K562 (cell line): ENCODE measurements at regions not wholly inside any gene's neighbourhood (a gene's known extent, or its start where the extent isn't known, plus 50 kb on each side); places are given as distances from the start of the nearest gene placed in this dataset.

ENCODE experiments used
- ATAC-seq: fragments of 200-7000 bp; cut with Tn5 transposase; 3 replicates; pipeline ENCODE4 v1.9.1; 2020; ENCODE audit warnings: moderate library complexity
- BruUV-seq: library from RNA; stranded (reverse); fragments of 400-500 nt; replicated peaks from 2 replicates; lab custom pipeline; 2021; lab: Mats Ljungman, UMichigan
- CTCF ChIA-PET: fragments of 300-600 bp; formaldehyde crosslinking; extraction: SDS; loops from one replicate; lab custom pipeline; 2021; ENCODE audit warnings: low intra/inter-chr PET ratio; lab: Yijun Ruan, JAX
- POLR2A ChIA-PET: fragments of 300-600, 350-650 bp; sonication (Branson Sonifier 250); formaldehyde crosslinking; extraction: SDS; loops from one replicate; lab custom pipeline; 2021; ENCODE audit warnings: antibody characterized with exemption, inconsistent platforms; lab: Yijun Ruan, JAX
- DNase-seq, 4 experiments: peaks; one replicate each; pipeline versions ENCODE4 v3.0.0 to v3.0.0-alpha.2; 2011 to 2018; ENCODE audit warnings: low spot score in 3 of 4, mixed read lengths in 3 of 4; ENCODE audit errors: extremely low read depth in 1 of 4
- FAIRE-seq: peaks from 2 replicates; lab custom pipeline; 2011; peaks lifted over from hg19 to GRCh38; lab: Jason Lieb, UNC
- H2AFZ ChIP-seq: 2 replicates; pipeline ENCODE4 v1.6.0; 2011; ENCODE audit warnings: low read depth, low read length, control low read depth, inconsistent platforms
- H3K27ac ChIP-seq: fragments of 200-600 bp; 3 replicates; pipeline ENCODE4 v1.8.0; 2011; ENCODE audit warnings: low read depth, mild to moderate bottlenecking, control low read depth, inconsistent platforms, low read length, moderate library complexity, mixed read lengths; ENCODE audit errors: extremely low read depth
- H3K27me3 ChIP-seq, 2 experiments: fragments of 300-600 bp in 1 of 2; 2 replicates in 1 of 2; 3 replicates in 1 of 2; pipeline versions ENCODE4 v1.6.0 to v1.8.0; 2011; ENCODE audit warnings: inconsistent platforms in 2 of 2, low read length in 2 of 2, mild to moderate bottlenecking in 1 of 2, mixed read lengths in 1 of 2, moderate library complexity in 1 of 2; ENCODE audit not compliant: control insufficient read depth in 2 of 2, insufficient read depth in 2 of 2
- H3K36me3 ChIP-seq: fragments of 300-600 bp; 3 replicates; pipeline ENCODE4 v1.8.0; 2011; ENCODE audit warnings: mild to moderate bottlenecking, low read length, inconsistent platforms; ENCODE audit not compliant: control insufficient read depth, insufficient read depth
- H3K4me1 ChIP-seq, 2 experiments: fragments of 200-600 bp in 1 of 2; replicated peaks in 1 of 2; 2 replicates in 1 of 2; 3 replicates in 1 of 2; pipeline versions ENCODE4 v1.5.1 to v1.8.0; 2011; ENCODE audit warnings: inconsistent platforms in 2 of 2, low read length in 2 of 2, mild to moderate bottlenecking in 1 of 2, mixed read lengths in 1 of 2, moderate library complexity in 1 of 2; ENCODE audit not compliant: control insufficient read depth in 2 of 2, insufficient read depth in 2 of 2
- H3K4me2 ChIP-seq: 2 replicates; pipeline ENCODE4 v1.6.1; 2011; ENCODE audit warnings: low read length, control low read depth, inconsistent platforms, mixed read lengths; ENCODE audit not compliant: insufficient read depth
- H3K4me3 ChIP-seq: fragments of 200-600 bp; sonication (generic), shearing (Covaris generic); 2 replicates; pipeline ENCODE4 v1.5.1; 2016; ENCODE audit warnings: control low read depth, inconsistent platforms
- H3K79me2 ChIP-seq: fragments of 200-600 bp; 3 replicates; pipeline ENCODE4 v1.8.0; 2011; ENCODE audit warnings: low read length, inconsistent platforms; ENCODE audit not compliant: control insufficient read depth, insufficient read depth
- H3K9ac ChIP-seq, 2 experiments: 2 replicates each; pipeline versions ENCODE4 v1.6.0 to v1.6.1; 2011; ENCODE audit warnings: low read depth in 2 of 2, low read length in 2 of 2, control low read depth in 1 of 2, inconsistent platforms in 1 of 2, mild to moderate bottlenecking in 1 of 2, mixed read lengths in 1 of 2; ENCODE audit not compliant: insufficient read depth in 1 of 2
- H3K9me1 ChIP-seq: one replicate; pipeline ENCODE4 v1.6.0; 2011; ENCODE audit warnings: inconsistent platforms, mild to moderate bottlenecking, low read length, moderate library complexity; ENCODE audit not compliant: control insufficient read depth, insufficient read depth
- H3K9me3 ChIP-seq: replicated peaks from 2 replicates; pipeline ENCODE4 v1.5.1; 2011; ENCODE audit warnings: low read depth, low read length, inconsistent platforms; ENCODE audit not compliant: control insufficient read depth, insufficient read depth
- H4K20me1 ChIP-seq: replicated peaks from 2 replicates; pipeline ENCODE4 v1.6.1; 2011; ENCODE audit warnings: low read length, inconsistent platforms, mixed read lengths; ENCODE audit not compliant: control insufficient read depth, insufficient read depth
- JUN ChIP-seq, 2 experiments: sonication (generic) in 1 of 2; formaldehyde crosslinking in 1 of 2; IDR thresholded peaks; 2 replicates each; pipeline versions ENCODE4 v1.6.1 to v1.8.0; 2012 to 2022; ENCODE audit warnings: borderline replicate concordance in 2 of 2, mild to moderate bottlenecking in 2 of 2, improper control_type of control experiment in 1 of 2, low read depth in 1 of 2, low read length in 1 of 2, missing genetic modification reagents in 1 of 2
- MAFF ChIP-seq: IDR thresholded peaks from 2 replicates; pipeline ENCODE4 v1.6.1; 2012; ENCODE audit warnings: low read length, improper control_type of control experiment
- MAFK ChIP-seq: IDR thresholded peaks from 2 replicates; pipeline ENCODE4 v1.6.1; 2011; ENCODE audit warnings: low read length, improper control_type of control experiment
- MEF2A ChIP-seq: IDR thresholded peaks from 2 replicates; pipeline ENCODE4 v1.6.1; 2011; ENCODE audit warnings: low read depth, mild to moderate bottlenecking, low read length, moderate library complexity; ENCODE audit not compliant: control insufficient read depth
- TCFL5 ChIP-seq: fragments of 250-450 bp; sonication (Bioruptor Pico); conservative IDR thresholded peaks from 2 replicates; pipeline ENCODE4 v1.6.1; 2021; ENCODE audit warnings: mild to moderate bottlenecking, moderate library complexity, matching md5 sums
- TRIM24 ChIP-seq, 2 experiments: fragments of 450-650 bp; IDR thresholded peaks; 2 replicates each; pipeline ENCODE4 v1.6.1; 2016
- WGBS: fragments of 100-300 bp; shearing (Covaris generic); methylation state at CpG from one replicate; pipeline ENCODE4 v1.1.6; 2016; ENCODE audit warnings: low coverage, mixed read lengths; ENCODE audit not compliant: insufficient coverage; ENCODE audit errors: missing lambda C conversion rate; 5-methylcytosine and 5-hydroxymethylcytosine counted together
- in situ Hi-C: fragments of 300-500 bp; cut with MboI; formaldehyde crosslinking; loops from 4 replicates; pipeline ENCODE4 v1.15.0; 2018; ENCODE audit warnings: inconsistent platforms, mixed read lengths
- intact Hi-C: fragments of 100-400 bp; cut with micrococcal nuclease; formaldehyde crosslinking; loops from 2 replicates; pipeline ENCODE4 v1.14.2; 2022
- TF ChIP-seq, protein P1 (sequence below): fragments of 250-450 bp; sonication (Bioruptor Pico); IDR thresholded peaks from 2 replicates; pipeline ENCODE4 v1.5.0; 2020; ENCODE audit warnings: mild to moderate bottlenecking, borderline replicate concordance

DNA sequence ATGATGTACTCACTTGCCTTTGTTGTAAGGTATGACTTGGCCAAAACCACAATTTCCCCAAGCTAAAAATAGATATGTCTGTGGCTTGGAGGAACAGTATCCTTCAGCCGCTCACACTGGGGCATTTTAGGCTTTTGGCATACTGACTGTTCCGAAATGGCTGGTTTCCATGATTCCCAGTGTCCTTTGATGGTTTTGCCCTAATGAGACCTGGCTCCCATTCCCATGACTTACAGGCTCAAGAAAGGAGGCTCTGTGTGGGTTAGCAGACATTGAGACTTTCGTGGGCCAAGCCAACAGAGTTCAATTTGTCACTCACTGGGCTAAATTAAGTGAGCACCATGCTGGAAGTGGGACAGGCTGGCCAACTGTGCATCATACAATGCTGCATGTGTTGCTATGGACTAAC is 150.6 kb downstream of the CEP135 start:
- BruUV-seq, result no TSS peak

More for the DNA sequence above, 150.6 kb downstream of the CEP135 start:
- H2AFZ ChIP-seq, result no peak overlapping the region
- intact Hi-C loops, result no loop called here
- FAIRE-seq (no peak), DNase-seq (no peak), ATAC-seq (no peak)
- no peaks in the 10 kb centered on the region for H3K36me3 ChIP-seq
- H3K9ac ChIP-seq, result no peak overlapping the region
- H3K4me1 ChIP-seq, result no peaks in the 10 kb centered on the region; a peak in 1 of 5 replicates
- no peak for TF ChIP-seq MAFF
- no peak for TF ChIP-seq TCFL5
- TF ChIP-seq, protein P1, sequence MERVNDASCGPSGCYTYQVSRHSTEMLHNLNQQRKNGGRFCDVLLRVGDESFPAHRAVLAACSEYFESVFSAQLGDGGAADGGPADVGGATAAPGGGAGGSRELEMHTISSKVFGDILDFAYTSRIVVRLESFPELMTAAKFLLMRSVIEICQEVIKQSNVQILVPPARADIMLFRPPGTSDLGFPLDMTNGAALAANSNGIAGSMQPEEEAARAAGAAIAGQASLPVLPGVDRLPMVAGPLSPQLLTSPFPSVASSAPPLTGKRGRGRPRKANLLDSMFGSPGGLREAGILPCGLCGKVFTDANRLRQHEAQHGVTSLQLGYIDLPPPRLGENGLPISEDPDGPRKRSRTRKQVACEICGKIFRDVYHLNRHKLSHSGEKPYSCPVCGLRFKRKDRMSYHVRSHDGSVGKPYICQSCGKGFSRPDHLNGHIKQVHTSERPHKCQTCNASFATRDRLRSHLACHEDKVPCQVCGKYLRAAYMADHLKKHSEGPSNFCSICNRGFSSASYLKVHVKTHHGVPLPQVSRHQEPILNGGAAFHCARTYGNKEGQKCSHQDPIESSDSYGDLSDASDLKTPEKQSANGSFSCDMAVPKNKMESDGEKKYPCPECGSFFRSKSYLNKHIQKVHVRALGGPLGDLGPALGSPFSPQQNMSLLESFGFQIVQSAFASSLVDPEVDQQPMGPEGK, result no peak
- no peak for TF ChIP-seq TRIM24 (IDR thresholded peaks at IDR 0.05)
- TF ChIP-seq JUN (IDR thresholded peaks at IDR 0.05; ENCODE audit: borderline replicate concordance, low read depth, low read length), result no peak
- no peak for TF ChIP-seq JUN (CRISPR knock-in tag; IDR thresholded peaks at IDR 0.05; ENCODE audit: borderline replicate concordance)
- no peak for TF ChIP-seq MAFK
- TF ChIP-seq MEF2A, result 0 out of 2 replicates have a peak, but pooled peaks have one; percentile 3
- H3K79me2 ChIP-seq, result no peaks in the 10 kb centered on the region
- no peaks in the 10 kb centered on the region; the same call in 1 of the 2 replicates for H4K20me1 ChIP-seq
- ChIA-PET POLR2A (interaction anchor here (0.8 kb wide), 1 partner anchor 729 kb away, joined by 4 read pairs; no protein-coding TSS in a partner anchor), CTCF (no interaction called here)
- peaks cover 19 to 28% of the 10 kb centered on the region in 2 experiments for H3K27me3 ChIP-seq
- no peak overlapping the region for H3K27ac ChIP-seq
- 3% methylated on average over 3 of the region's 3 CpGs for WGBS
- H3K4me3 ChIP-seq, result no peak overlapping the region
- no peak overlapping the region for H3K4me2 ChIP-seq
- in situ Hi-C loops, result no loop called here
- H3K9me1 ChIP-seq, result no peaks in the 10 kb centered on the region
- no peaks in the 10 kb centered on the region for H3K9me3 ChIP-seq
